ENCODE measurements at regions not wholly inside any gene's neighbourhood (a gene's known extent, or its start where the extent isn't known, plus 50 kb on each side); places are given as distances from the start of the nearest gene placed in this dataset.
"Not testable (repeated sequence)": the region's sequence is repeated elsewhere in the genome, so short reads cannot be mapped to it uniquely, and the experiment has no call there.

GRCh38 chr7:106583706-106584690, 77.0 kb downstream of the CCDC71L start:
- DNase-seq (ENCODE audit: low spot score), result no peak

- no peak for DNase-seq (ENCODE audit: low spot score)
Measured at GRCh38 chr7:106583100-106583499, 77.9 kb downstream of the CCDC71L start.

GRCh38 chr7:106582365-106582764, 78.6 kb downstream of the CCDC71L start:
- DNase-seq (ENCODE audit: low spot score), result no peak

- not testable (repeated sequence) for DNase-seq (ENCODE audit: low spot score)
Measured at GRCh38 chr7:106579086-106579485, 81.9 kb downstream of the CCDC71L start.

- DNase-seq (ENCODE audit: low spot score), result no peak
Measured at GRCh38 chr7:106575138-106575823, 85.7 kb downstream of the CCDC71L start.

GRCh38 chr7:106573738-106574137, 87.2 kb downstream of the CCDC71L start:
- no peak for DNase-seq (ENCODE audit: low spot score)

GRCh38 chr7:106573125-106573663, 87.8 kb downstream of the CCDC71L start:
- DNase-seq (ENCODE audit: low spot score), result no peak

- no peak for DNase-seq (ENCODE audit: low spot score)
Measured at GRCh38 chr7:106572394-106573124, 88.4 kb downstream of the CCDC71L start.

- no peak for DNase-seq (ENCODE audit: low spot score)
Measured at GRCh38 chr7:106571563-106571962, 89.4 kb downstream of the CCDC71L start.

- no peak for DNase-seq (ENCODE audit: low spot score)
Measured at GRCh38 chr7:106570948-106571418, 90.0 kb downstream of the CCDC71L start.

GRCh38 chr7:106570146-106570545, 90.8 kb downstream of the CCDC71L start:
- no peak for DNase-seq (ENCODE audit: low spot score)

GRCh38 chr7:106569500-106569929, 91.4 kb downstream of the CCDC71L start:
- no peak for DNase-seq (ENCODE audit: low spot score)

GRCh38 chr7:106568680-106569499, 92.1 kb downstream of the CCDC71L start:
- no peak for DNase-seq (ENCODE audit: low spot score)

- no peak for DNase-seq (ENCODE audit: low spot score)
Measured at GRCh38 chr7:106568002-106568679, 92.8 kb downstream of the CCDC71L start.

GRCh38 chr7:106567204-106568001, 93.6 kb downstream of the CCDC71L start:
- DNase-seq (ENCODE audit: low spot score), result not testable (repeated sequence)

GRCh38 chr7:106566672-106567071, 94.3 kb downstream of the CCDC71L start:
- no peak for DNase-seq (ENCODE audit: low spot score)

- DNase-seq (ENCODE audit: low spot score), result no peak
Measured at GRCh38 chr7:106566196-106566595, 94.8 kb downstream of the CCDC71L start.

GRCh38 chr7:106565428-106565827, 95.5 kb downstream of the CCDC71L start:
- DNase-seq (ENCODE audit: low spot score), result no peak

- no peak for DNase-seq (ENCODE audit: low spot score)
Measured at GRCh38 chr7:106563466-106564150, 97.3 kb downstream of the CCDC71L start.
